Loucy (cell line): ENCODE measurements at regions not wholly inside any gene's neighbourhood (a gene's known extent, or its start where the extent isn't known, plus 50 kb on each side); places are given as distances from the start of the nearest gene placed in this dataset.

ENCODE experiments used
- H2AFZ ChIP-seq: fragments of 200-600 bp; sonication (generic); 2 replicates; pipeline ENCODE4 v1.6.0; 2016; ENCODE audit warnings: antibody characterized with exemption, mild to moderate bottlenecking, low read length, moderate library complexity
- H3F3A ChIP-seq: fragments of 200-600 bp; 2 replicates; pipeline ENCODE4 v1.6.0; 2016; ENCODE audit warnings: antibody characterized with exemption, low read depth, mild to moderate bottlenecking
- H3K27me3 ChIP-seq: fragments of 200-600 bp; sonication (generic); 2 replicates; pipeline ENCODE4 v1.6.1; 2014; ENCODE audit warnings: low read length, mild to moderate bottlenecking; ENCODE audit not compliant: insufficient read depth, poor library complexity, severe bottlenecking
- H3K36me3 ChIP-seq: fragments of 200-600 bp; sonication (generic); 2 replicates; pipeline ENCODE4 v1.6.1; 2016; ENCODE audit warnings: low read length; ENCODE audit not compliant: insufficient read depth
- H3K4me1 ChIP-seq: fragments of 200-600 bp; sonication (generic); 2 replicates; pipeline ENCODE4 v1.5.1; 2014; ENCODE audit warnings: low read length, mild to moderate bottlenecking; ENCODE audit not compliant: insufficient read depth, poor library complexity, severe bottlenecking
- H3K4me2 ChIP-seq: fragments of 200-600 bp; sonication (generic); 2 replicates; pipeline ENCODE4 v1.6.0; 2014; ENCODE audit warnings: antibody characterized with exemption, low read length, low read depth, mild to moderate bottlenecking; ENCODE audit not compliant: poor library complexity, severe bottlenecking
- H3K4me3 ChIP-seq: fragments of 200-600 bp; sonication (generic); 2 replicates; pipeline ENCODE4 v1.5.1; 2014; ENCODE audit warnings: low read length, mild to moderate bottlenecking, mixed read lengths; ENCODE audit not compliant: poor library complexity, severe bottlenecking
- H3K79me2 ChIP-seq: fragments of 200-600 bp; sonication (generic); 2 replicates; pipeline ENCODE4 v1.6.1; 2014; ENCODE audit warnings: low read length; ENCODE audit not compliant: insufficient read depth
- H3K9ac ChIP-seq: fragments of 200-600 bp; sonication (generic); 2 replicates; pipeline ENCODE4 v1.6.0; 2014; ENCODE audit warnings: mild to moderate bottlenecking, low read depth, low read length, moderate library complexity; ENCODE audit not compliant: poor library complexity, severe bottlenecking
- H3K9me2 ChIP-seq: fragments of 200-600 bp; sonication (generic); replicated peaks from 2 replicates; pipeline ENCODE4 v1.6.1; 2016; ENCODE audit warnings: low read depth, low read length, mixed read lengths
- H3K9me3 ChIP-seq: fragments of 200-600 bp; sonication (generic); 2 replicates; pipeline ENCODE4 v1.6.1; 2014; ENCODE audit warnings: mild to moderate bottlenecking, antibody characterized with exemption, low read length, low read depth; ENCODE audit not compliant: insufficient read depth
- H4K20me1 ChIP-seq: fragments of 200-600 bp; sonication (generic); 2 replicates; pipeline ENCODE4 v1.6.0; 2014; ENCODE audit warnings: antibody characterized with exemption, low read length, mild to moderate bottlenecking; ENCODE audit not compliant: insufficient read depth, poor library complexity, severe bottlenecking
- EZH2phosphoT487 ChIP-seq: fragments of 200-600 bp; IDR thresholded peaks from 2 replicates; pipeline ENCODE4 v1.6.1; 2018; ENCODE audit warnings: antibody characterized with exemption, mild to moderate bottlenecking, moderate library complexity, borderline replicate concordance
- TF ChIP-seq, protein P1 (sequence below): fragments of 200-600 bp; sonication (generic); conservative IDR thresholded peaks from 2 replicates; pipeline ENCODE4 v1.5.1; 2014; ENCODE audit warnings: mild to moderate bottlenecking, antibody characterized with exemption, low read length

GRCh38 chr16:60811657-60812056, 1224.6 kb downstream of the CDH8 start:
- H3F3A ChIP-seq, result no peaks in the 10 kb centered on the region
- no peak overlapping the region for H2AFZ ChIP-seq
- H3K4me1 ChIP-seq, result no peaks in the 10 kb centered on the region
- no peaks in the 10 kb centered on the region for H3K79me2 ChIP-seq
- no peak overlapping the region for H3K4me2 ChIP-seq
- no peaks in the 10 kb centered on the region for H3K36me3 ChIP-seq
- no peaks in the 10 kb centered on the region for H3K27me3 ChIP-seq
- no peak for TF ChIP-seq EZH2phosphoT487
- TF ChIP-seq, protein P1, sequence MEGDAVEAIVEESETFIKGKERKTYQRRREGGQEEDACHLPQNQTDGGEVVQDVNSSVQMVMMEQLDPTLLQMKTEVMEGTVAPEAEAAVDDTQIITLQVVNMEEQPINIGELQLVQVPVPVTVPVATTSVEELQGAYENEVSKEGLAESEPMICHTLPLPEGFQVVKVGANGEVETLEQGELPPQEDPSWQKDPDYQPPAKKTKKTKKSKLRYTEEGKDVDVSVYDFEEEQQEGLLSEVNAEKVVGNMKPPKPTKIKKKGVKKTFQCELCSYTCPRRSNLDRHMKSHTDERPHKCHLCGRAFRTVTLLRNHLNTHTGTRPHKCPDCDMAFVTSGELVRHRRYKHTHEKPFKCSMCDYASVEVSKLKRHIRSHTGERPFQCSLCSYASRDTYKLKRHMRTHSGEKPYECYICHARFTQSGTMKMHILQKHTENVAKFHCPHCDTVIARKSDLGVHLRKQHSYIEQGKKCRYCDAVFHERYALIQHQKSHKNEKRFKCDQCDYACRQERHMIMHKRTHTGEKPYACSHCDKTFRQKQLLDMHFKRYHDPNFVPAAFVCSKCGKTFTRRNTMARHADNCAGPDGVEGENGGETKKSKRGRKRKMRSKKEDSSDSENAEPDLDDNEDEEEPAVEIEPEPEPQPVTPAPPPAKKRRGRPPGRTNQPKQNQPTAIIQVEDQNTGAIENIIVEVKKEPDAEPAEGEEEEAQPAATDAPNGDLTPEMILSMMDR, result no peak
- no peak overlapping the region for H3K4me3 ChIP-seq
- no peak overlapping the region for H3K9ac ChIP-seq
- no peaks in the 10 kb centered on the region for H4K20me1 ChIP-seq
- no peaks in the 10 kb centered on the region for H3K9me3 ChIP-seq
- H3K9me2 ChIP-seq, result no peaks in the 10 kb centered on the region

GRCh38 chr16:60811051-60811608, 1225.1 kb downstream of the CDH8 start:
- no peak overlapping the region for H3K4me3 ChIP-seq
- no peaks in the 10 kb centered on the region for H3K27me3 ChIP-seq
- TF ChIP-seq, protein P1, result no peak
- TF ChIP-seq EZH2phosphoT487, result no peak
- no peak overlapping the region for H3K4me2 ChIP-seq
- H3K4me1 ChIP-seq, result no peaks in the 10 kb centered on the region
- H3K9me3 ChIP-seq, result no peaks in the 10 kb centered on the region
- no peak overlapping the region for H2AFZ ChIP-seq
- no peaks in the 10 kb centered on the region for H3K9me2 ChIP-seq
- H3F3A ChIP-seq, result no peaks in the 10 kb centered on the region
- no peak overlapping the region for H3K9ac ChIP-seq
- no peaks in the 10 kb centered on the region for H4K20me1 ChIP-seq
- H3K36me3 ChIP-seq, result no peaks in the 10 kb centered on the region
- H3K79me2 ChIP-seq, result no peaks in the 10 kb centered on the region

- TF ChIP-seq EZH2phosphoT487, result no peak
- TF ChIP-seq, protein P1, result no peak
- Histone ChIP-seq H3K9ac (no peak overlapping the region), H2AFZ (no peak overlapping the region), H3K9me3 (no peaks in the 10 kb centered on the region), H3K4me3 (no peak overlapping the region), H3K36me3 (no peaks in the 10 kb centered on the region), H3K4me1 (no peaks in the 10 kb centered on the region), H3K4me2 (no peak overlapping the region), H3K27me3 (no peaks in the 10 kb centered on the region), H3K79me2 (no peaks in the 10 kb centered on the region), H3F3A (no peaks in the 10 kb centered on the region), H4K20me1 (no peaks in the 10 kb centered on the region), H3K9me2 (no peaks in the 10 kb centered on the region)
Measured at GRCh38 chr16:60810250-60810649, 1226.0 kb downstream of the CDH8 start.
